SK-N-SH (cell line): ENCODE measurements at regions not wholly inside any gene's neighbourhood (a gene's known extent, or its start where the extent isn't known, plus 50 kb on each side); places are given as distances from the start of the nearest gene placed in this dataset.

Experiments
- ELF1 ChIP-seq: IDR thresholded peaks from 2 replicates; pipeline ENCODE4 v1.4.0; 2012
- EZH2phosphoT487 ChIP-seq: fragments of 200-600 bp; sonication (generic); IDR thresholded peaks from 2 replicates; pipeline ENCODE4 v1.6.1; 2017; ENCODE audit warnings: low read depth, mixed run types, mild to moderate bottlenecking, antibody characterized with exemption, moderate library complexity, borderline replicate concordance
- FOSL2 ChIP-seq: IDR thresholded peaks from 2 replicates; pipeline ENCODE4 v1.4.0; 2012; ENCODE audit warnings: low read depth, mild to moderate bottlenecking, moderate library complexity, borderline replicate concordance
- FOXJ3 ChIP-seq: sonication (generic); formaldehyde crosslinking; IDR thresholded peaks from 2 replicates; pipeline ENCODE4 v1.5.1; 2020; ENCODE audit warnings: mild to moderate bottlenecking, missing genetic modification reagents
- MXI1 ChIP-seq: IDR thresholded peaks from 2 replicates; pipeline ENCODE4 v1.6.1; 2012; ENCODE audit warnings: mild to moderate bottlenecking, low read depth, low read length, improper control_type of control experiment
- NRF1 ChIP-seq: IDR thresholded peaks from 2 replicates; pipeline ENCODE4 v1.6.1; 2012; ENCODE audit warnings: low read depth, mild to moderate bottlenecking, low read length
- POLR2AphosphoS5 ChIP-seq: IDR thresholded peaks from 2 replicates; pipeline ENCODE4 v1.6.1; 2012; ENCODE audit warnings: low read depth, low read length
- RCOR1 ChIP-seq: fragments of 150-350 bp; IDR thresholded peaks from 2 replicates; pipeline ENCODE4 v1.6.1; 2017; ENCODE audit warnings: antibody characterized with exemption, low read length
- SIN3A ChIP-seq: IDR thresholded peaks from 2 replicates; pipeline ENCODE4 v1.6.1; 2012; ENCODE audit warnings: low read depth, mild to moderate bottlenecking, low read length, moderate library complexity, borderline replicate concordance
- TAF1 ChIP-seq: IDR thresholded peaks from 2 replicates; pipeline ENCODE4 v1.6.1; 2012; ENCODE audit warnings: low read depth, mild to moderate bottlenecking, low read length, moderate library complexity, borderline replicate concordance
- TEAD4 ChIP-seq: IDR thresholded peaks from 2 replicates; pipeline ENCODE4 v1.4.0; 2012; ENCODE audit warnings: mild to moderate bottlenecking, borderline replicate concordance; ENCODE audit not compliant: insufficient read depth
- TF ChIP-seq, protein P1 (sequence below): fragments of 200-600 bp; sonication (generic); IDR thresholded peaks from 2 replicates; pipeline ENCODE4 v1.6.1; 2017; ENCODE audit warnings: antibody characterized with exemption, mild to moderate bottlenecking, moderate library complexity
- TF ChIP-seq, protein P2 (sequence below): IDR thresholded peaks from 2 replicates; pipeline ENCODE4 v1.4.0; 2012; ENCODE audit warnings: low read depth, borderline replicate concordance

DNA sequence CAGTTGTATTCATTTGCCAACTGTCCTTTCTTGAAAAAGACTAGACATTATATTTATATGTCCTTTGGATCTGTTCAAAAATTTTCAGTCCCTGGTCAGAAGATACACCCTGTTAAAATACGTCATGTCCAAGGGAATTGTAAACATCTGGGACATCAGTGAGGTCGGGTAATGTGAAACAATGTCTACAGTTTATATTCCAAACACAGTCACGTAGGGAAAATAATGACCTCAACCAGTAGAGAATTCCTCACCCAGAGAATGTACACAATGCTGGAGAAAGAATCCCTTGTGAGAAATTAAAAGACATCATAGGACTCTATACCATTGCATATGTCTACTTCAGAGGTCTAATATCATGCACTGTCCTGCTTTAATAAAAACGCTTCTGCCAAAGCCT lies 888.0 kb upstream of the CHAC2 start:
- TF ChIP-seq, protein P1, sequence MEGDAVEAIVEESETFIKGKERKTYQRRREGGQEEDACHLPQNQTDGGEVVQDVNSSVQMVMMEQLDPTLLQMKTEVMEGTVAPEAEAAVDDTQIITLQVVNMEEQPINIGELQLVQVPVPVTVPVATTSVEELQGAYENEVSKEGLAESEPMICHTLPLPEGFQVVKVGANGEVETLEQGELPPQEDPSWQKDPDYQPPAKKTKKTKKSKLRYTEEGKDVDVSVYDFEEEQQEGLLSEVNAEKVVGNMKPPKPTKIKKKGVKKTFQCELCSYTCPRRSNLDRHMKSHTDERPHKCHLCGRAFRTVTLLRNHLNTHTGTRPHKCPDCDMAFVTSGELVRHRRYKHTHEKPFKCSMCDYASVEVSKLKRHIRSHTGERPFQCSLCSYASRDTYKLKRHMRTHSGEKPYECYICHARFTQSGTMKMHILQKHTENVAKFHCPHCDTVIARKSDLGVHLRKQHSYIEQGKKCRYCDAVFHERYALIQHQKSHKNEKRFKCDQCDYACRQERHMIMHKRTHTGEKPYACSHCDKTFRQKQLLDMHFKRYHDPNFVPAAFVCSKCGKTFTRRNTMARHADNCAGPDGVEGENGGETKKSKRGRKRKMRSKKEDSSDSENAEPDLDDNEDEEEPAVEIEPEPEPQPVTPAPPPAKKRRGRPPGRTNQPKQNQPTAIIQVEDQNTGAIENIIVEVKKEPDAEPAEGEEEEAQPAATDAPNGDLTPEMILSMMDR = no peak
- TF ChIP-seq ELF1 = no peak
- TF ChIP-seq TAF1 = no peak
- no peak for TF ChIP-seq TEAD4
- no peak for TF ChIP-seq EZH2phosphoT487
- TF ChIP-seq SIN3A = no peak
- no peak for TF ChIP-seq MXI1
- no peak for TF ChIP-seq NRF1
- TF ChIP-seq FOXJ3 = no peak
- TF ChIP-seq, protein P2, sequence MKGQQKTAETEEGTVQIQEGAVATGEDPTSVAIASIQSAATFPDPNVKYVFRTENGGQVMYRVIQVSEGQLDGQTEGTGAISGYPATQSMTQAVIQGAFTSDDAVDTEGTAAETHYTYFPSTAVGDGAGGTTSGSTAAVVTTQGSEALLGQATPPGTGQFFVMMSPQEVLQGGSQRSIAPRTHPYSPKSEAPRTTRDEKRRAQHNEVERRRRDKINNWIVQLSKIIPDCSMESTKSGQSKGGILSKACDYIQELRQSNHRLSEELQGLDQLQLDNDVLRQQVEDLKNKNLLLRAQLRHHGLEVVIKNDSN = no peak
- TF ChIP-seq POLR2AphosphoS5 = no peak
- TF ChIP-seq RCOR1 = no peak
- TF ChIP-seq FOSL2 = no peak
